NCI-H2107 (cell line): ENCODE measurements at regions not wholly inside any gene's neighbourhood (a gene's known extent, or its start where the extent isn't known, plus 50 kb on each side); places are given as distances from the start of the nearest gene placed in this dataset.
A peak's percentile ranks its signal among the peaks of the same experiment; 100 is the strongest.

Source experiments
- DNase-seq: peaks from one replicate; lab custom pipeline; 2025; lab: John Stamatoyannopoulos, UW

- DNase-seq, result no peak
These were observed 188.7 kb downstream of the GADD45G start for GRCh38 chr9:89793551-89793950.

DNA sequence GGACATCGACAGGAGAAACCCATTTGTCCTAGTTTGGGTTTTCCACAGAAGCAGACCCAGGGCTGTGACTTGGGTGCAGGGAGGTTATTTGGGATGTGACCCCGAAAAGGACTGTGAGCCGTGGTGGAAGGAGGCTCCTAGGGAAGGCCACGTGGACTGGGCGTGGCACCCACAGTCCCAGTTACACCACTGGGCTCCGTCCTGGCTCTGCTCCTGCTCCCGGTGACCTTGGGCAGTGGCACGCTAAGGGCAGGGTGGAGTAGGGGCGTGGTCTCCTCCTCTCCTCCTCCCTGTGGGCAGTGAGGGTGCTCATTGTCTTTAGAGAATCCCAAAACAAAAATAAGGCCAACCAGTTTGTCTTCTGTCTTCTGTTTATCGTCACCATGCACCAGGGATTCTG, 190.1 kb downstream of the GADD45G start:
- DNase-seq, result no peak

- no peak for DNase-seq
These were observed 190.9 kb downstream of the GADD45G start for GRCh38 chr9:89795538-89796195.

DNA sequence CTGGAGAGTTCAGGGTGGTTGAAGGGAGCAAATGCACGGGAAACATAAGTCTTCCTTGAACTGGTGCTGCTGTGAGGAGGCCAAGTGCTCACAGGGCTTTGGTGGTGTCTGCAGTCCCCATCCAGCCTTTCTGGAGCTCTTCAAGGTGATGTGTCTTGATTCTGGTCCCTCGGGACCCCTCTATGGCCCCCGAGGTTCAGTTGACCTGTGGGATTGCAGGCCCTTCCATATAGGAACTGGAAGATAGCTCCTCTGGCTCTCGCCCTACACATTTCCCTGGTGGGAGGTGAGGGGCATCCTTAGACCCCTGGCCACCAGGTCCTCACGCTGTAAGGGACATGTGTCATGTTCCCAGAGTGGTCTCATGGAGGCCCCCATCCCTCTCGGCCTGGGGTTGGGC, 191.8 kb downstream of the GADD45G start:
- no peak for DNase-seq

GRCh38 chr9:89797255-89797654, 192.4 kb downstream of the GADD45G start:
- no peak for DNase-seq

DNA sequence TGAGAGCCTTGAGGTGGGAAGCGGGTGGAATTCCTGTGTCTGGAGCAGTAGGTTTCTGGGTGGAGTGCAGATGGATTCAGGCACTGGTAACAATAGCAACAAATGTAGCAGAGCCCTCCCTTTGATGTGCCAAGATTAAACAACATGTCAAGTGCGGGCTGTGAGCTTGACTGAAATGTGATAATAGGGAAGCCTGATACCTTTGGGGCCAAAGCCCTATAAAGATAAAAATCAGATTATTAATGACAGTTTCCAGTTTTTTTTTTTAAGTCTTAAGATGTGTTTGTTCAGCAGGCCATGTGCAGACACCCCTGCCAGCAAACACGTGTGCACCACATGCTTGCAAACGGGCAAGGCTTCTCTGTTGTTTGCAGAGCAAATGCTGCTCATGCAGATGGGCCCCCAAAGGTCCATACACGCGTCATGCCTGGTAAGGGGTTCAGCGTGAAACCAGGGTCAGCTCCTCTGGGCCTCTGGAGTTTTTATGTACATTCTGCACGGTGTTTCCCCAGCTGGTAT, 193.2 kb downstream of the GADD45G start:
- no peak for DNase-seq

- no peak for DNase-seq
These were observed 193.8 kb downstream of the GADD45G start for GRCh38 chr9:89798547-89799120.

DNA sequence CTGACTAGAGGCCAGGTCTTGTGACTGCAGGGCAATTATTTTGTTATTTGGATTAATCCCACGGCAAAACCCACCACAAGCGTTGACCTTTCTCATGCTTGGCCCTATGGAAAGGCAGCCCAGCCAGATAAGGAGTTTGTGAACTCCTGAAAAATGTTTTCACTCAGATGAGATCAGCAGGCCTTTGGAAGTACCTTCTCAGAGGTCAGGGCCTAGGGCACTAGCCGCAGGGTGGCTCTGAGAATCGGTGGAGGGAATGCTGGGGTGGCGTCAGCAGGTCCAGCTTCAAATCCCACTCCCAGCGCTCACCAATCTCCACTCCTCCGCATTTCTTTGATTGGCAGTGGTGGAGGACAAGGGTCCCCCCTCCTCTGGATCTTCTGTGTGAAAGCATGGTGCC, 194.4 kb downstream of the GADD45G start:
- DNase-seq, result no peak

- no peak for DNase-seq
These were observed 195.0 kb downstream of the GADD45G start for GRCh38 chr9:89799766-89800165.

DNA sequence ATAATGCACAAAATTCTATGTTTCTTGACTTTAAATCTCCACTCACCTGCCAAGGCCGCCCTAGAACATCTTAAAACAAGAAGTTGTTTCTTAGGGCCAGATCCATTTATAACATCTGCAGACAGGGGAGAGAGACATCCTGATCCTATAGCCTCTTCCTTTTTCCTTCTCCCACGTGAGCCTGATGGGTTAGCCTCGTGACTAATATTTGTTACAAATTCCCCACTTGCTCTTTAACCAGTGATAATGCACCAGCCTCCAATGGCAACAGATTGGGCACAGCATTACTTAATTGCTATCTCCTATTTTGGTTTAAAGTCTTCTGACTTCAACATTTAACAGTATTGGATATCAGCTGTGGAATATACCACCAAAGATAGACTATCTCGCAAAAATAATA, 196.5 kb downstream of the GADD45G start:
- no peak for DNase-seq

DNA sequence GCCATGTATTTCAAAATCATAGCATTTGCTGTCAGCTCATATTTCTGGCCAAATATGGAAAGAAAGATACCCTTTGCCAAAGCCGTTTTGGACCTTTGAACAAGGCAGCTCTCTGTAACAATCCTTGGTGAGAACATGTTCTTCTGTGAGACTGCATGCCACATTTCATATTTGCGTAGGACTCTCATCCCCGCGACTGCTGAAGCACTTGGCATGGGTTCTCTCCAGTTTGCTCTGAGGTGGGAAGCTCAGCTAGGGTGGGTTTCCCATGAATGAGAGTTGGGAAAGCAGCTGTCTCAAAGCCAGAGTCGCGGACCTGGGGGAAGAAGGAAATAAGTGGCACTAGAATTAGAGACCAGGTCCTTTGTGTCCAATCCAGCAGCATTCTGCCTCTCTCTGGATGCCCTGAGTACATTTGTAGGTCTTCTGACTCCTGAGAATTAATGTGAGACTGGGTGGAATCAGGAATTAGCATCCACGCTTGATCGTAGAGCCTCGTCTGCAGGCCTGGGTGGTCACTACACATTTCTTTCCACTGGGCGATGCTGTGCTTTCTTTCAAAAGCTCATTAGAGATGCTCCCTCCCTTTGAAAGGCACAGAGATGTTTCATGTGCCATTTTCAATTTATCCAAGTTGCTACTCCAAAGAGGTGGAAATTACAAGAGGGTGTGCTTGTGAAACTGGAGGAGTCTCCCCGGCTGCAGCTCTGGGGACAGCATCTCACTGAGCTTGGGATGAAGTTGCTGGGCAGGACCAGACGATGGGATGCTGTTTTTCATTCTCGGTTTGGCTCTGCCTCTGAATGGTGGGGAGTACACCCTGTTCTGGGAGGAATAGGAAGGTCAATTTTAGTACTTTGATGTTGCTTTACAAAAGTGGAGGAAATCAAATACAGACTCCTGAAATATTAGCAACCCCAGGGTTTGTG, 197.2 kb downstream of the GADD45G start:
- no peak for DNase-seq

DNA sequence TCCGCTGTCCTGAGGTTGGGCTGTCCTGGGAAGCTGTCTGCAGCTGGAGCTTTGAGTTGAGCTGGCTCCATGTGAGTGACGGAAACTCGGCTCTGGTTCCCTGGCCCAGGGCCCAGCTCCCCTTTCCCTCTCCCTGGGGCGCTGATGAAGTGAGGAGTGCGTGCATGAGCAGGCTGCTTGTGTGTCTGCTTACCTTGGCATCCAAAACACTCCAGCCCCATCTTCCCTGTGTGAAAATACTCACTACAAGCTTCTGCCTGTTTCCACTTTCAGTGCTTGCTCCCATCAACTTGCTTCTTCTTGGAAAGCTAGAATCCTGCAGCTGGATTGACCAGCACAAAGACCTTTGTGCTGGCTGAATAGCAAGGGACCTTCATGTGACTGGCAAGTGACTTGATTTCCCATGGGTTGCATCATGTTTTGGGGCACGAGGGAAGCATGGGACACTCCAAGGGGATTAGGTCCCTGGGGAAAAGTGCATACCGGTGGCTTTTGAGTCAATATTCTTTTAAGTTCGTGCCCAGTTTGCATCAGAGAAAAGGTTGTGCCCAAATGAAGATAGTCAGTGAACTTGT, 198.1 kb downstream of the GADD45G start:
- DNase-seq, result peak; percentile 32

DNA sequence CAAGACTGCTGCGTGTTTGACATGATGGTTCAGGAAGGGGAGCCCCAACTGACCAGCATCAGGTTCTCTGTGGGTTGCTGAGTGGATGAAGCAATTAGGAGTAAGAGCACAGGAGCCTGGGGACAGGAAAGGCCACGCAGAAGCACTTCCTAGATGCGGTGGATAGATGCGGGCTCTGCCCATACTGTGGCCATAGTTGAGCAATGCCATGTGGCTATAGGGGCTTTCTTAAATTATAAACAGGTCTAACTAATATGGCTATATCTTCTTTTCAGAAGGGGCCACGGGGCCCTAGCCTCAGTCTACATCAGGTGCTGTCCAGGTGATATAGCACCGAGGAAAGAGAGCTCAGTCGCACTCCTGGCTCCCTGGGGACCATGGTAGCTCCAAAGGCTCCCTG, 198.6 kb downstream of the GADD45G start:
- DNase-seq, result no peak

GRCh38 chr9:89804766-89805531, 200.1 kb downstream of the GADD45G start:
- no peak for DNase-seq

- no peak for DNase-seq
These were observed 200.9 kb downstream of the GADD45G start for GRCh38 chr9:89805571-89806292.

- no peak for DNase-seq
These were observed 201.7 kb downstream of the GADD45G start for GRCh38 chr9:89806371-89807100.

DNA sequence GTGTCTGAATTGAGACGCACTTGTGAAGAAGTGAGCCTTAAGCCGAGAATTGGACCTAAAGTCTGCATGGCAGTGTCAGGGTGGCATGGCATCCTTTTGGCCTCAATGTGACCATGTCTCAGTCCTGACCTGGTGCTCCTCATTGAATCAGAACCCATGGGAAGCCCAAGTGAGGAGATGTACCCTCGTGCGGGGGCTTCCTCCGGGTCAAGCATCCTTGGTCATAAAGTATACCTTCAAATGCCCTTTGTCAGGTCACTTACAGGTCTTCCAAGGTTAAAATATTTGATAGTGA, 202.2 kb downstream of the GADD45G start:
- DNase-seq, result no peak

GRCh38 chr9:89807682-89808075, 202.9 kb downstream of the GADD45G start:
- DNase-seq, result no peak

DNA sequence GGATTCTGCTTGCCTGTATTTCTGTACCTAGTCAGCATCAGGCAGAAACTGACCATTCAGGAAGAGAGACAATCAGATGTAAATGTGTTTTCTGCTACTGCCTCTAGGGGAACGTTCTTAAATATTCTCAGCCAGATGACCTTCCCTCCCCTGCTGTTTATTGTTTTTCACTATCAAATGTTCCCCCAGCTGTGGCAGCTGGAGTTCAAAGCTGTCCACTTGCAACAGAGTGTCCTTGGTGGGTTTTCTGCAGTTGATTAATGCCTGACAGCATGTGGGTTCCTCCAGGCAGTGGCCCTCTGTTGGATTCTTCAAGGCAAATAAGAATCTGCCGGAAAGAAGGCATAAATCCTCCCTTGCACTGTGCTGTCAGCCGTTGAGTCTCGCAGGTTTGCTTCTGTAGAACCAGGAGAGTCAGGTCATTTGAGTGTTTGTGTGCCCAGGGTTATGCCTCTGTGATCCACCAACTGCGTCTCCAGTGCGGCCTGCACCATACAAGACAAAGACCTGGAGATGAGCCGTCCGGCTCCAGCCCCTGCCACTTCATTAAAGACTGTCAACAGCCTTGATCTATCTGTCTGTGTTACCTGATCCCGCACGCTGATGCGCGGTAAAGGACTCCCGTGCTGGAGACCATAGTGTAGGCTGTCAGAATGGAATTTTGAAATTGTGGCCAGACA, 203.4 kb downstream of the GADD45G start:
- no peak for DNase-seq

GRCh38 chr9:89808756-89809181, 204.0 kb downstream of the GADD45G start:
- DNase-seq, result no peak
